ENCODE measurements at regions not wholly inside any gene's neighbourhood (a gene's known extent, or its start where the extent isn't known, plus 50 kb on each side); places are given as distances from the start of the nearest gene placed in this dataset.

- no peak overlapping the region for H3K4me3 Mint-ChIP-seq
- no peaks in the 10 kb centered on the region for H3K9me3 Mint-ChIP-seq
- no peaks in the 10 kb centered on the region for H3K36me3 Mint-ChIP-seq (ENCODE audit: low read depth)
- no peak overlapping the region for H3K27ac Mint-ChIP-seq
- DNase-seq: no peak
- peaks cover 61% of the 10 kb centered on the region for H3K4me1 Mint-ChIP-seq
- H3K27me3 Mint-ChIP-seq (ENCODE audit: low read depth, poor library complexity): peaks cover 4% of the 10 kb centered on the region
- no peak for TF ChIP-seq CTCF (IDR thresholded peaks at IDR 0.05)
Observed at GRCh38 chr13:21902709-21903098, 231.8 kb downstream of the FGF9 start.

- no peak overlapping the region for H3K4me3 Mint-ChIP-seq
- DNase-seq: no peak
- peaks cover 48% of the 10 kb centered on the region for H3K4me1 Mint-ChIP-seq
- TF ChIP-seq CTCF (IDR thresholded peaks at IDR 0.05): no peak
- no peaks in the 10 kb centered on the region for H3K9me3 Mint-ChIP-seq
- H3K36me3 Mint-ChIP-seq (ENCODE audit: low read depth): no peaks in the 10 kb centered on the region
- H3K27me3 Mint-ChIP-seq (ENCODE audit: low read depth, poor library complexity): peaks cover 4% of the 10 kb centered on the region
- H3K27ac Mint-ChIP-seq: no peak overlapping the region
Observed at GRCh38 chr13:21905486-21905885, 234.6 kb downstream of the FGF9 start.

GRCh38 chr13:21909331-21909730 is 238.5 kb downstream of the FGF9 start:
- no peak for DNase-seq
- Mint-ChIP-seq H3K36me3 (ENCODE audit: low read depth) (no peaks in the 10 kb centered on the region), H3K4me3 (no peak overlapping the region), H3K27ac (no peak overlapping the region), H3K27me3 (ENCODE audit: low read depth, poor library complexity) (no peaks in the 10 kb centered on the region), H3K9me3 (no peaks in the 10 kb centered on the region), H3K4me1 (peaks cover 47% of the 10 kb centered on the region)
- no peak for TF ChIP-seq CTCF (IDR thresholded peaks at IDR 0.05)

- no peaks in the 10 kb centered on the region for H3K9me3 Mint-ChIP-seq
- no peak overlapping the region for H3K27ac Mint-ChIP-seq
- H3K4me1 Mint-ChIP-seq: peaks cover 49% of the 10 kb centered on the region
- no peaks in the 10 kb centered on the region for H3K36me3 Mint-ChIP-seq (ENCODE audit: low read depth)
- TF ChIP-seq CTCF (IDR thresholded peaks at IDR 0.05): no peak
- DNase-seq: no peak
- H3K27me3 Mint-ChIP-seq (ENCODE audit: low read depth, poor library complexity): peaks cover 2% of the 10 kb centered on the region
- H3K4me3 Mint-ChIP-seq: no peak overlapping the region
Observed at GRCh38 chr13:21910546-21910945, 239.7 kb downstream of the FGF9 start.

GRCh38 chr13:21911646-21912298 is 240.9 kb downstream of the FGF9 start:
- H3K27me3 Mint-ChIP-seq (ENCODE audit: low read depth, poor library complexity): peaks cover 4% of the 10 kb centered on the region
- TF ChIP-seq CTCF (IDR thresholded peaks at IDR 0.05): no peak
- no peaks in the 10 kb centered on the region for H3K9me3 Mint-ChIP-seq
- H3K27ac Mint-ChIP-seq: peak overlapping the region; percentile 76
- H3K36me3 Mint-ChIP-seq (ENCODE audit: low read depth): no peaks in the 10 kb centered on the region
- peaks cover 40% of the 10 kb centered on the region for H3K4me1 Mint-ChIP-seq
- H3K4me3 Mint-ChIP-seq: no peak overlapping the region
- no peak for DNase-seq

GRCh38 chr13:21913010-21913409 is 242.1 kb downstream of the FGF9 start:
- Mint-ChIP-seq H3K4me1 (peaks cover 33% of the 10 kb centered on the region), H3K27ac (peak overlapping the region; percentile 39), H3K4me3 (no peak overlapping the region), H3K9me3 (peaks cover 11% of the 10 kb centered on the region), H3K27me3 (ENCODE audit: low read depth, poor library complexity) (peaks cover 4% of the 10 kb centered on the region), H3K36me3 (ENCODE audit: low read depth) (peaks cover 3% of the 10 kb centered on the region)
- peak; percentile 44 for TF ChIP-seq CTCF (IDR thresholded peaks at IDR 0.05)
- peak; percentile 18 for DNase-seq
